HCT116 (cell line): ENCODE measurements at regions not wholly inside any gene's neighbourhood (a gene's known extent, or its start where the extent isn't known, plus 50 kb on each side); places are given as distances from the start of the nearest gene placed in this dataset.

ENCODE experiments used
- ATAC-seq: fragments of 200-7000 bp; cut with Tn5 transposase; 2 replicates; pipeline ENCODE4 v1.9.1; 2020; ENCODE audit warnings: mild to moderate bottlenecking, moderate library complexity
- BruUV-seq: library from RNA; stranded (reverse); fragments of 400-500 nt; replicated peaks from 2 replicates; lab custom pipeline; 2021; lab: Mats Ljungman, UMichigan
- CTCF ChIA-PET: fragments of 300-600 bp; sonication (Branson Sonifier 250); formaldehyde crosslinking; loops from one replicate; lab custom pipeline; 2021; ENCODE audit warnings: antibody characterized with exemption; lab: Charles Lee
- POLR2A ChIA-PET: fragments of 300-600, 350-600 bp; sonication (Branson Sonifier 250); formaldehyde crosslinking; loops from one replicate; lab custom pipeline; 2021; ENCODE audit warnings: antibody characterized with exemption; lab: Charles Lee
- RAD21 ChIA-PET, 2 experiments: fragments of 300-600 bp; sonication (Branson Sonifier 250); formaldehyde crosslinking; loops; one replicate each; lab custom pipeline; 2023; ENCODE audit warnings: low total read pairs in 2 of 2; ENCODE audit not compliant: uncharacterized antibody in 2 of 2, unreplicated experiment in 2 of 2, low non-redundant PET in 1 of 2; lab: Charles Lee
- DNase-seq: peaks from one replicate; pipeline ENCODE4 v3.0.0-alpha.2; 2010; ENCODE audit warnings: low read depth, low spot score
- H2AFZ ChIP-seq: fragments of 200-600 bp; shearing (Covaris generic), sonication (generic); 2 replicates; pipeline ENCODE4 v1.6.1; 2017; ENCODE audit warnings: low read depth, mixed run types, mixed read lengths, antibody characterized with exemption, low read length; ENCODE audit not compliant: poor library complexity, severe bottlenecking
- H3K27ac ChIP-seq: 2 replicates; pipeline ENCODE4 v1.5.1; 2012; ENCODE audit warnings: low read depth, low read length
- H3K27me3 ChIP-seq: fragments of 200-600 bp; sonication (generic); 2 replicates; pipeline ENCODE4 v1.6.1; 2016; ENCODE audit warnings: mixed run types, low read length, mixed read lengths; ENCODE audit not compliant: insufficient read depth
- H3K36me3 ChIP-seq, 2 experiments: fragments of 200-500 bp in 1 of 2; fragments of 200-600 bp in 1 of 2; sonication (Bioruptor generic) in 1 of 2; sonication (generic) in 1 of 2; 2 replicates each; pipeline versions ENCODE4 v1.5.1 to v1.6.1; 2014 to 2016; ENCODE audit warnings: low read length in 2 of 2, inconsistent platforms in 1 of 2, mixed read lengths in 1 of 2, mixed run types in 1 of 2; ENCODE audit not compliant: insufficient read depth in 2 of 2, control insufficient read depth in 1 of 2
- H3K4me1 ChIP-seq, 2 experiments: fragments of 200-600 bp in 1 of 2; sonication (generic) in 1 of 2; 2 replicates each; pipeline versions ENCODE4 v1.5.1 to v1.6.1; 2012 to 2017; ENCODE audit warnings: low read length in 2 of 2, inconsistent platforms in 1 of 2, mild to moderate bottlenecking in 1 of 2, mixed read lengths in 1 of 2, mixed run types in 1 of 2, moderate library complexity in 1 of 2; ENCODE audit not compliant: insufficient read depth in 2 of 2, control insufficient read depth in 1 of 2
- H3K4me2 ChIP-seq: fragments of 200-600 bp; sonication (generic); 2 replicates; pipeline ENCODE4 v1.6.1; 2017; ENCODE audit warnings: mixed run types, low read length, mixed read lengths
- H3K4me3 ChIP-seq, 2 experiments: fragments of 200-600 bp in 1 of 2; sonication (generic) in 1 of 2; replicated peaks in 1 of 2; 2 replicates each; pipeline ENCODE4 v1.5.1; 2011 to 2016; ENCODE audit warnings: low read length in 2 of 2, control low read depth in 1 of 2, low read depth in 1 of 2, mild to moderate bottlenecking in 1 of 2, mixed read lengths in 1 of 2, mixed run types in 1 of 2
- H3K79me2 ChIP-seq: fragments of 200-600 bp; sonication (generic); 2 replicates; pipeline ENCODE4 v1.6.1; 2017; ENCODE audit warnings: mild to moderate bottlenecking, mixed run types, low read length, moderate library complexity, mixed read lengths; ENCODE audit not compliant: insufficient read depth
- H3K9ac ChIP-seq: fragments of 200-600 bp; sonication (generic); 2 replicates; pipeline ENCODE4 v1.6.1; 2016; ENCODE audit warnings: low read length, mixed read lengths
- H3K9me2 ChIP-seq: fragments of 200-600 bp; sonication (generic), shearing (Covaris generic); 2 replicates; pipeline ENCODE4 v1.6.1; 2017; ENCODE audit warnings: mixed run types, mild to moderate bottlenecking, moderate library complexity; ENCODE audit not compliant: insufficient read depth
- H3K9me3 ChIP-seq, 2 experiments: fragments of 200-500 bp in 1 of 2; fragments of 200-600 bp in 1 of 2; sonication (Bioruptor generic) in 1 of 2; sonication (generic) in 1 of 2; 2 replicates each; pipeline ENCODE4 v1.6.1; 2014 to 2017; ENCODE audit warnings: low read length in 2 of 2, mixed read lengths in 2 of 2, inconsistent platforms in 1 of 2, low read depth in 1 of 2, mild to moderate bottlenecking in 1 of 2, mixed run types in 1 of 2, moderate library complexity in 1 of 2; ENCODE audit not compliant: control insufficient read depth in 1 of 2, insufficient read depth in 1 of 2
- H4K20me1 ChIP-seq: fragments of 200-600 bp; sonication (generic), shearing (Covaris generic); 2 replicates; pipeline ENCODE4 v1.6.1; 2017; ENCODE audit warnings: mixed run types, mild to moderate bottlenecking, moderate library complexity; ENCODE audit not compliant: insufficient read depth
- ELF1 ChIP-seq: IDR thresholded peaks from 2 replicates; pipeline ENCODE4 v1.6.1; 2012; ENCODE audit warnings: low read depth, borderline replicate concordance
- EZH2 ChIP-seq: fragments of 200-600 bp; sonication (generic); IDR thresholded peaks from 2 replicates; pipeline ENCODE4 v1.6.1; 2017; ENCODE audit warnings: antibody characterized with exemption, mixed run types
- EZH2phosphoT487 ChIP-seq: fragments of 200-600 bp; IDR thresholded peaks from 2 replicates; pipeline ENCODE4 v1.6.1; 2018; ENCODE audit warnings: antibody characterized with exemption, borderline replicate concordance
- JUND ChIP-seq: IDR thresholded peaks from 2 replicates; pipeline ENCODE4 v1.6.1; 2012
- POLR2A ChIP-seq: IDR thresholded peaks from 2 replicates; pipeline ENCODE4 v1.7.0; 2011; ENCODE audit warnings: borderline replicate concordance; ENCODE audit not compliant: insufficient read depth, insufficient read length; ENCODE audit errors: extremely low read depth
- REST ChIP-seq: IDR thresholded peaks from 2 replicates; pipeline ENCODE4 v1.6.1; 2012; ENCODE audit warnings: low read depth
- SIN3A ChIP-seq: IDR thresholded peaks from 2 replicates; pipeline ENCODE4 v1.6.1; 2012; ENCODE audit warnings: low read depth
- TCF7L2 ChIP-seq: IDR thresholded peaks from 2 replicates; pipeline ENCODE4 v1.7.0; 2011; ENCODE audit warnings: borderline replicate concordance, inconsistent platforms; ENCODE audit not compliant: insufficient read depth, insufficient read length; ENCODE audit errors: extremely low read depth
- YY1 ChIP-seq: IDR thresholded peaks from 2 replicates; pipeline ENCODE4 v1.6.1; 2011; ENCODE audit warnings: low read length, low read depth, moderate library complexity, mild to moderate bottlenecking; ENCODE audit not compliant: insufficient replicate concordance; ENCODE audit errors: extremely low read depth
- ZFX ChIP-seq: fragments of 450-650 bp; IDR thresholded peaks from 2 replicates; pipeline ENCODE4 v1.6.1; 2017
- ZNF274 ChIP-seq: fragments of 200-500 bp; sonication (Bioruptor generic); IDR thresholded peaks from 2 replicates; pipeline ENCODE4 v1.6.1; 2014; ENCODE audit warnings: mild to moderate bottlenecking, low read depth, low read length, inconsistent platforms
- intact Hi-C: fragments of 100-400 bp; cut with micrococcal nuclease; formaldehyde crosslinking; loops from 2 replicates; pipeline ENCODE4 v1.10.0; 2022
- TF ChIP-seq, protein P1 (sequence below): IDR thresholded peaks from 2 replicates; pipeline ENCODE4 v1.6.1; 2012

DNA sequence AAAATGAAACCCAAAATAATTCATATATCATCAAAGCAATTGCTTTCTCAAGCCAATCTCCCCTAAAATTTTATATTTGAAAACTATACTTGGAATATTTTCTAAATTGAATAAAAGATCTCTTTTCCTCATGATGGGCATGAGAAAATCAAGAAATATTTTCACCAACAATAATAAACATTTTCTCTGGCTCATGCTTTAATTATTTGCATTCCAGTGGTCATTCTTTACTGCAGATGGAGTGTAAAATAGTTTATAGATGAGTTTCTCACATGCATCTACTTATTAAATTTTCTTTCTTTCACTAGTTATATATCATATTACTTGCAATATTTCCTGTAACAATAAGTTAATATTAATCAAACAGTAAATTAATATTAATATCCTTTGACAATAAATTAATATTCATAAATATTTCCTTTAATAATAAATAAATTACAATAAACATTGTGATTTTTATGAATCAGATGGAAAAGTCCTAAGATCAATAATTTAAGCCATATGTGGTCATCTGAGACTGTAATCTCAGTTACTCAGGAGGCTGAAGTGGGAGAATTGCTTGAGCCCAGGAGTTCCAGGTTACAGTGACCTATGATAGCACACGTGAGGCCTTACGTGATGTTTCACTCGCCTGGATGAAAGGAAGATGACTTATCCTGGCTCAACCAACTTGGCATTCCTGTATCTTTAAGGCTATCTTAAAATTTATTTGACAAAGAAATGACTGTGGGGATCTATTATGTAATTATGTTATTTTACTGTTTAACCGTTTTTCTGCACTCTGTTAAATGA lies 958.8 kb downstream of the ZPLD1 start (continued):
- TF ChIP-seq, protein P1, sequence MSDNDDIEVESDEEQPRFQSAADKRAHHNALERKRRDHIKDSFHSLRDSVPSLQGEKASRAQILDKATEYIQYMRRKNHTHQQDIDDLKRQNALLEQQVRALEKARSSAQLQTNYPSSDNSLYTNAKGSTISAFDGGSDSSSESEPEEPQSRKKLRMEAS, result no peak
- TF ChIP-seq YY1, result no peak
- no peak for TF ChIP-seq REST
- no peak for TF ChIP-seq EZH2
- TF ChIP-seq EZH2phosphoT487, result no peak
- no peak for TF ChIP-seq JUND
- no peak for TF ChIP-seq SIN3A
- no peak for TF ChIP-seq ZFX
- TF ChIP-seq, all 23 proteins: peak for 0

DNA sequence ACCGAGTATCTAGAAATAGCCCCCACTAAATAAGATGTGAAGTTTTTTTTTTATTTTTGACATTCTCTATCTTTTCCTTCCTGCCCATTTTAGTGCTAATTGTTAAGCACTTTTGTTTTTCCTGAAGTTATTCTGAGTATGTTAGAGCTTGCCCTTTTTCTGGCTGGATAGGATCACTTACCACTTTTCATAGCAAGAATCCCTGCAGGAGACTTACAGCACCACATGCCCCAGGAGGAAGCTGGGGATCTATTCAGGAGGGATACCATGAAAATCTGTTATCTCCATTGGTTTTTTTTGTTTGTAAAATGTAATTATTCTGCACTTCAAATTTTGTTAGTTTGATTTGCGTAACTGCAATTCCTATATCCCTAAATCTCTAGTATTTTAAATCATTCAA lies 968.4 kb downstream of the ZPLD1 start:
- no peak overlapping the region for H2AFZ ChIP-seq
- no peak for ATAC-seq
- H3K9me2 ChIP-seq, result no peaks in the 10 kb centered on the region
- intact Hi-C loops, result no loop called here
- H4K20me1 ChIP-seq, result no peaks in the 10 kb centered on the region
- no peak overlapping the region for H3K4me2 ChIP-seq
- no peak overlapping the region for H3K27ac ChIP-seq
- no peak for TF ChIP-seq ELF1
- no peak for TF ChIP-seq ZNF274
- no peak for TF ChIP-seq POLR2A
- TF ChIP-seq TCF7L2, result no peak
- TF ChIP-seq, all 23 proteins: peak for 0
- no peak overlapping the region for H3K9ac ChIP-seq
- ChIA-PET CTCF (no interaction called here), RAD21 (no interaction called here), POLR2A (no interaction called here)
- H3K9me3 ChIP-seq, result no peaks in the 10 kb centered on the region
- no peaks in the 10 kb centered on the region for H3K79me2 ChIP-seq
- no peaks in the 10 kb centered on the region for H3K4me1 ChIP-seq
- H3K4me3 ChIP-seq, result no peak overlapping the region
- no TSS peak for BruUV-seq
- H3K27me3 ChIP-seq, result no peaks in the 10 kb centered on the region
- no peak for DNase-seq
- no peaks in the 10 kb centered on the region for H3K36me3 ChIP-seq
